Activated CD8-positive, alpha-beta T cell treated with anti-CD3 and anti-CD28 coated beads for 36 hours (primary cell): ENCODE measurements at regions not wholly inside any gene's neighbourhood (a gene's known extent, or its start where the extent isn't known, plus 50 kb on each side); places are given as distances from the start of the nearest gene placed in this dataset.

Experiments
- ATAC-seq: fragments of 200-7000 bp; cut with Tn5 transposase; one replicate; pipeline ENCODE4 v1.10.0; 2021; ENCODE audit warnings: mild to moderate bottlenecking, moderate library complexity
- CTCF ChIA-PET: fragments of 350-600 bp; sonication (Branson Sonifier 250); formaldehyde crosslinking; loops from one replicate; lab custom pipeline; 2021; ENCODE audit warnings: antibody characterized with exemption; lab: Charles Lee
- POLR2A ChIA-PET: fragments of 350-600 bp; sonication (Branson Sonifier 250); formaldehyde crosslinking; loops from one replicate; lab custom pipeline; 2021; ENCODE audit warnings: antibody characterized with exemption; lab: Charles Lee
- DNase-seq: peaks from one replicate; pipeline ENCODE4 v3.0.0-alpha.2; 2020
- H3K27ac Mint-ChIP-seq: one replicate; pipeline ENCODE4 v1.8.0; 2021; ENCODE audit warnings: mild to moderate bottlenecking, mixed read lengths
- H3K27me3 Mint-ChIP-seq: one replicate; pipeline ENCODE4 v1.8.0; 2021; ENCODE audit warnings: mixed read lengths
- H3K36me3 Mint-ChIP-seq: one replicate; pipeline ENCODE4 v1.8.0; 2021; ENCODE audit warnings: low read depth, mixed read lengths
- H3K4me1 Mint-ChIP-seq: one replicate; pipeline ENCODE4 v1.8.0; 2021; ENCODE audit warnings: low read depth, mixed read lengths
- H3K4me3 Mint-ChIP-seq: one replicate; pipeline ENCODE4 v1.8.0; 2021; ENCODE audit warnings: mild to moderate bottlenecking, moderate library complexity, mixed read lengths
- H3K9me3 Mint-ChIP-seq: one replicate; pipeline ENCODE4 v1.8.0; 2021; ENCODE audit warnings: mixed read lengths
- intact Hi-C: fragments of 100-400 bp; cut with micrococcal nuclease; formaldehyde crosslinking; loops from one replicate; pipeline ENCODE4 v1.10.0; 2022
- TF ChIP-seq, protein P1 (sequence below): fragments of 200-600 bp; IDR thresholded peaks from one replicate; pipeline ENCODE4 v1.8.0; 2022; ENCODE audit warnings: antibody characterized with exemption, mild to moderate bottlenecking

DNA sequence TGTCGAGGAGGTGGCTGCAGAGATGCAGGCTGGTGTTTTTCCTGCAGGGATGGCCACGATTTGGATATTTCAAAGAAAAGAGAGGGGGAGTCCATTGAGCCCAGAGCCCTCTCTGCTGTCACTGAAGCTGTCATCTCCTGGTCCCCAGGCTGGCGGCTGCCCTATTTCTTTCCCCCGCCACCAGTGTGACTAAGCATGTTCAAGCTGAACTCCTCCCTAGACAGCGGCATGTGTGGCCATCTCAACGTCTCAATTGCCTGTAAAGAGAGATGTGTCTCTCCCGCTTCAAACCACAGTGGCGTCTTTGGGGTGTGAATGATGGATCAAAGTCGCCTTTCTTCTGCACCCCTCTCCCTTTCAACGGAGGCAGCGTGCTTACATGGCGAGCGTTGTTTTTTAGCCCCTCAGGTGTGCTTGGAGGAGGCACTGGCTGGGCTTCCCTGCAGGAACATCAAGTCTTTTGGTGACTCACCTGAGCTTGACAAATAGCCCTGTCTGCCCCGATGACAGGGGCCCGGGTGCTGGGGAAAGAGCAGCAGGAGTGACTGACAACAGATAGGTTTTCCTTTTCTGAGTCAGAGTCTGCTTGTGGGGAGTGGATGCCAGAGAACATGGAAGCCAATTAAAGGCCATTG, 346.4 kb upstream of the AJAP1 start:
- intact Hi-C loops: no loop called here
- no peaks in the 10 kb centered on the region for H3K36me3 Mint-ChIP-seq
- CTCF ChIA-PET: no interaction called here

DNA sequence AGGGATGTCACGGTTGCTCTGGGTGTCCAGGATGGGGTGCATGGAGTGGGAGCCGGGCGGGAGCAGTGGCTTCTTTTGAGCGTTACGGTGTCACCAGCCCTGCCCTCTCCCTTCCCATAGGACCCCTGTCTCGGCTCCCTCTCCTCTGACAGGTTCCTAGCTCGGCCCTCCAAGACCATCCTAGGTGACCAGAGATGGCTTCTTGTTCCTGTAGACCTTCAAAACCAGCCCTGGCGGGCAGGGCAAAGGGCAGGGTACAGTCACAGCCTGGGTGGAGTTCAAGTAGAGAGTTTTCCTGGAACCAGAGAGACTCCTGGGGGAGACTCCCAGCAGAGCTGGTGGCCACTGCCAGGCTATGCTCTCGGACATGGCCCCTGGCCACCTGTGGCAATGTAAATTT, 345.6 kb upstream of the AJAP1 start:
- intact Hi-C loops: no loop called here
- Mint-ChIP-seq H3K36me3 (no peaks in the 10 kb centered on the region), H3K9me3 (peaks cover 8% of the 10 kb centered on the region), H3K27ac (no peak overlapping the region), H3K4me1 (no peaks in the 10 kb centered on the region), H3K4me3 (no peak overlapping the region), H3K27me3 (no peaks in the 10 kb centered on the region)
- POLR2A ChIA-PET: no interaction called here
- no peak for DNase-seq
- CTCF ChIA-PET: no interaction called here
- TF ChIP-seq, protein P1, sequence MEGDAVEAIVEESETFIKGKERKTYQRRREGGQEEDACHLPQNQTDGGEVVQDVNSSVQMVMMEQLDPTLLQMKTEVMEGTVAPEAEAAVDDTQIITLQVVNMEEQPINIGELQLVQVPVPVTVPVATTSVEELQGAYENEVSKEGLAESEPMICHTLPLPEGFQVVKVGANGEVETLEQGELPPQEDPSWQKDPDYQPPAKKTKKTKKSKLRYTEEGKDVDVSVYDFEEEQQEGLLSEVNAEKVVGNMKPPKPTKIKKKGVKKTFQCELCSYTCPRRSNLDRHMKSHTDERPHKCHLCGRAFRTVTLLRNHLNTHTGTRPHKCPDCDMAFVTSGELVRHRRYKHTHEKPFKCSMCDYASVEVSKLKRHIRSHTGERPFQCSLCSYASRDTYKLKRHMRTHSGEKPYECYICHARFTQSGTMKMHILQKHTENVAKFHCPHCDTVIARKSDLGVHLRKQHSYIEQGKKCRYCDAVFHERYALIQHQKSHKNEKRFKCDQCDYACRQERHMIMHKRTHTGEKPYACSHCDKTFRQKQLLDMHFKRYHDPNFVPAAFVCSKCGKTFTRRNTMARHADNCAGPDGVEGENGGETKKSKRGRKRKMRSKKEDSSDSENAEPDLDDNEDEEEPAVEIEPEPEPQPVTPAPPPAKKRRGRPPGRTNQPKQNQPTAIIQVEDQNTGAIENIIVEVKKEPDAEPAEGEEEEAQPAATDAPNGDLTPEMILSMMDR: no peak
- ATAC-seq: no peak

More for the DNA sequence above, 346.4 kb upstream of the AJAP1 start:
- ATAC-seq (no peak), DNase-seq (no peak)
- TF ChIP-seq, protein P1: no peak
- no peak overlapping the region for H3K4me3 Mint-ChIP-seq
- no peak overlapping the region for H3K27ac Mint-ChIP-seq
- POLR2A ChIA-PET: no interaction called here
- H3K27me3 Mint-ChIP-seq: no peaks in the 10 kb centered on the region
- H3K4me1 Mint-ChIP-seq: no peaks in the 10 kb centered on the region
- peaks cover under 1% of the 10 kb centered on the region for H3K9me3 Mint-ChIP-seq

DNA sequence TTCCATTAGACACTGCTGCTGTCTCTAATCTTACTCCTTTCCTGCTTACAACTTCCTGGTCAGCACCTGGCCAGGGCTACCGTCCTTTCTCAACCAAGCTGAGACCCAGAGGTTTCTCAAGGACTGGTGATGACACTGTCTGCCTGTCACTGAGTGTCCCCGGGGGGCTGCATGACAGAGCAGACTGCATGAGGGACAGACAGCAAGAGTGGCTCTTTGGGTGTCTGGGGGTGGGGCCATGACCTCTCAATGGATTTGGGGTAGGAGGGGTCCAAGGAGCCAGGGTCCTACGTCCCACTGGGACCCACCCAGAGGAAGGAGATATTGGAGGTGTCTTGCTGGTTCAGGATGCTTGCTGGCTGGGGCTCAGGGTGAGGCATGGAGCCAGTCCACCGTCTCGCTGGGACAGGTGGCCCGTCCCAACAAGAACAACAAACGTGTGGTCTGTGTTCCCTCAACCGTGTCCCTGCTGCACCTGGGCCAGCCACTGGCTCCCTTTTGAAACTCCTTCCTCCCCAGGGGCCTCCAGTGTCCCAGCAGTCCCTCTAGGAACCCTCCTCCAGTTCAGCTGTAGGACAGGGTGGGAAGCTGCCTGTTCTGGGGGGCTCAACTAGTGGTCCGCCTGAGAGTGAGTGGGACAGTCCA, 344.6 kb upstream of the AJAP1 start:
- ATAC-seq: no peak
- no peak for DNase-seq
- intact Hi-C loops: no loop called here
- POLR2A ChIA-PET: no interaction called here
- TF ChIP-seq, protein P1: no peak
- H3K9me3 Mint-ChIP-seq: peaks cover 12% of the 10 kb centered on the region
- H3K36me3 Mint-ChIP-seq: no peaks in the 10 kb centered on the region
- H3K4me3 Mint-ChIP-seq: no peak overlapping the region
- H3K4me1 Mint-ChIP-seq: no peaks in the 10 kb centered on the region
- H3K27me3 Mint-ChIP-seq: no peaks in the 10 kb centered on the region
- CTCF ChIA-PET: no interaction called here
- H3K27ac Mint-ChIP-seq: no peak overlapping the region

DNA sequence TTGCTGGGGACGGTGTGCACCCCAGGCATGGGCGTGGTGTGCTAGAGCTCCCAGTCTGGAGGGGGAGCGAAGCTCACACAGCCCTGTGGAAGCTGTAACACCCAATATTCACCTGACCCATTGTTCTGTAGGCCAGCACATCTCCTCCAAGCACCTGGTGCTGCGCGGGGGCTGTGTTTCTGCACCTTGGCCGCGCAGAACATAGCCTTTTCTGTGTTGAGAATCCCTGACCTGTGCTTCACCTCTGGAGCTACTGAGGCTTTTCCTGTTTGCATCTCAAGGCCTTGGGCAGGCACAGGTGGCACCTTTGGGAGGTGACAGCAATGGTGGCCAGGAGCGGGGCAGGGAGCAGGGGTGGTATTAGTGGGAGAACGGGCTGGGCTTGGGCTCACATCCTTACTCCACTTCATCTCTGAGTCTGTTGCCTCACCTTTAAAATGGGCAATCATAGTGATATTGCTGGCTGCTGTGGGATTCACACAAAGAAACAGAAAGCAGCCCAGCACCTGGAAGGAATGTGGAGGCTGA, 343.9 kb upstream of the AJAP1 start:
- ATAC-seq (no peak), DNase-seq (no peak)
- Mint-ChIP-seq H3K36me3 (no peaks in the 10 kb centered on the region), H3K27ac (no peak overlapping the region), H3K27me3 (no peaks in the 10 kb centered on the region), H3K4me1 (no peaks in the 10 kb centered on the region), H3K4me3 (no peak overlapping the region), H3K9me3 (peaks cover 16% of the 10 kb centered on the region)
- TF ChIP-seq, protein P1: no peak
- CTCF ChIA-PET: no interaction called here
- POLR2A ChIA-PET: no interaction called here
- intact Hi-C loops: no loop called here

DNA sequence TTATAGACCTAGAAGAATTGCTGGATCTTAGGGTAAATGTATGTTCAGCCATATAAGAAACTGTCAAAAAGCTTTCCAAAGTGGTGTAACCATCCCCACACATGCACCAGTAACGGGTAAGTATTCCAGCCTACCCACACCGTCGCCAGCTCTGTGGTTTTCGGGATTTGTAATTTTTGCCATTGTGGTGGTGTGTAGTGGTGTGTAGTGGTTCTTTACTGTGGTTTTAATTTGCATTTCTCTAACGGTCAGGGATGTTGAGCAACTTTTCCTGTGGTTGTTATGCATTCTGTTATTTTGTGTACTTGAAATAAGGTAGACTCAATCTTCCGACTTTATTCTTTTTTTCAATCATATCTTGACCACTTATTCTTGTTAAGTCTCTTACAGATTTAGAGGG, 342.4 kb upstream of the AJAP1 start:
- ChIA-PET CTCF (no interaction called here), POLR2A (no interaction called here)
- no peak overlapping the region for H3K4me3 Mint-ChIP-seq
- TF ChIP-seq, protein P1: no peak
- H3K4me1 Mint-ChIP-seq: no peaks in the 10 kb centered on the region
- ATAC-seq (no peak), DNase-seq (no peak)
- H3K27me3 Mint-ChIP-seq: no peaks in the 10 kb centered on the region
- peaks cover 17% of the 10 kb centered on the region for H3K9me3 Mint-ChIP-seq
- intact Hi-C loops: no loop called here
- no peaks in the 10 kb centered on the region for H3K36me3 Mint-ChIP-seq
- H3K27ac Mint-ChIP-seq: no peak overlapping the region
